HCT116 (cell line): ENCODE measurements at regions not wholly inside any gene's neighbourhood (a gene's known extent, or its start where the extent isn't known, plus 50 kb on each side); places are given as distances from the start of the nearest gene placed in this dataset.

Experiments used
- ATAC-seq: fragments of 200-7000 bp; cut with Tn5 transposase; 2 replicates; pipeline ENCODE4 v1.9.1; 2020; ENCODE audit warnings: mild to moderate bottlenecking, moderate library complexity
- BruUV-seq: library from RNA; stranded (reverse); fragments of 400-500 nt; replicated peaks from 2 replicates; lab custom pipeline; 2021; lab: Mats Ljungman, UMichigan
- CTCF ChIA-PET: fragments of 300-600 bp; sonication (Branson Sonifier 250); formaldehyde crosslinking; loops from one replicate; lab custom pipeline; 2021; ENCODE audit warnings: antibody characterized with exemption; lab: Charles Lee
- POLR2A ChIA-PET: fragments of 300-600, 350-600 bp; sonication (Branson Sonifier 250); formaldehyde crosslinking; loops from one replicate; lab custom pipeline; 2021; ENCODE audit warnings: antibody characterized with exemption; lab: Charles Lee
- RAD21 ChIA-PET, 2 experiments: fragments of 300-600 bp; sonication (Branson Sonifier 250); formaldehyde crosslinking; loops; one replicate each; lab custom pipeline; 2023; ENCODE audit warnings: low total read pairs in 2 of 2; ENCODE audit not compliant: uncharacterized antibody in 2 of 2, unreplicated experiment in 2 of 2, low non-redundant PET in 1 of 2; lab: Charles Lee
- DNase-seq: peaks from one replicate; pipeline ENCODE4 v3.0.0-alpha.2; 2010; ENCODE audit warnings: low read depth, low spot score
- H2AFZ ChIP-seq: fragments of 200-600 bp; shearing (Covaris generic), sonication (generic); 2 replicates; pipeline ENCODE4 v1.6.1; 2017; ENCODE audit warnings: low read depth, mixed run types, mixed read lengths, antibody characterized with exemption, low read length; ENCODE audit not compliant: poor library complexity, severe bottlenecking
- H3K27ac ChIP-seq: 2 replicates; pipeline ENCODE4 v1.5.1; 2012; ENCODE audit warnings: low read depth, low read length
- H3K27me3 ChIP-seq: fragments of 200-600 bp; sonication (generic); 2 replicates; pipeline ENCODE4 v1.6.1; 2016; ENCODE audit warnings: mixed run types, low read length, mixed read lengths; ENCODE audit not compliant: insufficient read depth
- H3K36me3 ChIP-seq, 2 experiments: fragments of 200-500 bp in 1 of 2; fragments of 200-600 bp in 1 of 2; sonication (Bioruptor generic) in 1 of 2; sonication (generic) in 1 of 2; 2 replicates each; pipeline versions ENCODE4 v1.5.1 to v1.6.1; 2014 to 2016; ENCODE audit warnings: low read length in 2 of 2, inconsistent platforms in 1 of 2, mixed read lengths in 1 of 2, mixed run types in 1 of 2; ENCODE audit not compliant: insufficient read depth in 2 of 2, control insufficient read depth in 1 of 2
- H3K4me1 ChIP-seq, 2 experiments: fragments of 200-600 bp in 1 of 2; sonication (generic) in 1 of 2; 2 replicates each; pipeline versions ENCODE4 v1.5.1 to v1.6.1; 2012 to 2017; ENCODE audit warnings: low read length in 2 of 2, inconsistent platforms in 1 of 2, mild to moderate bottlenecking in 1 of 2, mixed read lengths in 1 of 2, mixed run types in 1 of 2, moderate library complexity in 1 of 2; ENCODE audit not compliant: insufficient read depth in 2 of 2, control insufficient read depth in 1 of 2
- H3K4me2 ChIP-seq: fragments of 200-600 bp; sonication (generic); 2 replicates; pipeline ENCODE4 v1.6.1; 2017; ENCODE audit warnings: mixed run types, low read length, mixed read lengths
- H3K4me3 ChIP-seq, 2 experiments: fragments of 200-600 bp in 1 of 2; sonication (generic) in 1 of 2; replicated peaks in 1 of 2; 2 replicates each; pipeline ENCODE4 v1.5.1; 2011 to 2016; ENCODE audit warnings: low read length in 2 of 2, control low read depth in 1 of 2, low read depth in 1 of 2, mild to moderate bottlenecking in 1 of 2, mixed read lengths in 1 of 2, mixed run types in 1 of 2
- H3K79me2 ChIP-seq: fragments of 200-600 bp; sonication (generic); 2 replicates; pipeline ENCODE4 v1.6.1; 2017; ENCODE audit warnings: mild to moderate bottlenecking, mixed run types, low read length, moderate library complexity, mixed read lengths; ENCODE audit not compliant: insufficient read depth
- H3K9ac ChIP-seq: fragments of 200-600 bp; sonication (generic); 2 replicates; pipeline ENCODE4 v1.6.1; 2016; ENCODE audit warnings: low read length, mixed read lengths
- H3K9me2 ChIP-seq: fragments of 200-600 bp; sonication (generic), shearing (Covaris generic); 2 replicates; pipeline ENCODE4 v1.6.1; 2017; ENCODE audit warnings: mixed run types, mild to moderate bottlenecking, moderate library complexity; ENCODE audit not compliant: insufficient read depth
- H3K9me3 ChIP-seq, 2 experiments: fragments of 200-500 bp in 1 of 2; fragments of 200-600 bp in 1 of 2; sonication (Bioruptor generic) in 1 of 2; sonication (generic) in 1 of 2; 2 replicates each; pipeline ENCODE4 v1.6.1; 2014 to 2017; ENCODE audit warnings: low read length in 2 of 2, mixed read lengths in 2 of 2, inconsistent platforms in 1 of 2, low read depth in 1 of 2, mild to moderate bottlenecking in 1 of 2, mixed run types in 1 of 2, moderate library complexity in 1 of 2; ENCODE audit not compliant: control insufficient read depth in 1 of 2, insufficient read depth in 1 of 2
- H4K20me1 ChIP-seq: fragments of 200-600 bp; sonication (generic), shearing (Covaris generic); 2 replicates; pipeline ENCODE4 v1.6.1; 2017; ENCODE audit warnings: mixed run types, mild to moderate bottlenecking, moderate library complexity; ENCODE audit not compliant: insufficient read depth
- CEBPB ChIP-seq: IDR thresholded peaks from 2 replicates; pipeline ENCODE4 v1.6.1; 2012; ENCODE audit warnings: low read depth
- ELF1 ChIP-seq: IDR thresholded peaks from 2 replicates; pipeline ENCODE4 v1.6.1; 2012; ENCODE audit warnings: low read depth, borderline replicate concordance
- EZH2phosphoT487 ChIP-seq: fragments of 200-600 bp; IDR thresholded peaks from 2 replicates; pipeline ENCODE4 v1.6.1; 2018; ENCODE audit warnings: antibody characterized with exemption, borderline replicate concordance
- FOSL1 ChIP-seq: IDR thresholded peaks from 2 replicates; pipeline ENCODE4 v1.6.1; 2012; ENCODE audit warnings: low read depth
- JUND ChIP-seq: IDR thresholded peaks from 2 replicates; pipeline ENCODE4 v1.6.1; 2012
- POLR2AphosphoS5 ChIP-seq: IDR thresholded peaks from 2 replicates; pipeline ENCODE4 v1.6.1; 2011; ENCODE audit warnings: mild to moderate bottlenecking, low read depth, low read length, moderate library complexity
- REST ChIP-seq: IDR thresholded peaks from 2 replicates; pipeline ENCODE4 v1.6.1; 2012; ENCODE audit warnings: low read depth
- SRF ChIP-seq: IDR thresholded peaks from 2 replicates; pipeline ENCODE4 v1.6.1; 2012; ENCODE audit warnings: low read depth
- TCF7L2 ChIP-seq: IDR thresholded peaks from 2 replicates; pipeline ENCODE4 v1.7.0; 2011; ENCODE audit warnings: borderline replicate concordance, inconsistent platforms; ENCODE audit not compliant: insufficient read depth, insufficient read length; ENCODE audit errors: extremely low read depth
- YY1 ChIP-seq: IDR thresholded peaks from 2 replicates; pipeline ENCODE4 v1.6.1; 2011; ENCODE audit warnings: low read length, low read depth, moderate library complexity, mild to moderate bottlenecking; ENCODE audit not compliant: insufficient replicate concordance; ENCODE audit errors: extremely low read depth
- ZBTB33 ChIP-seq: IDR thresholded peaks from 2 replicates; pipeline ENCODE4 v1.6.1; 2011; ENCODE audit warnings: mild to moderate bottlenecking, low read length, moderate library complexity; ENCODE audit not compliant: insufficient replicate concordance; ENCODE audit errors: extremely low read depth
- ZFX ChIP-seq: fragments of 450-650 bp; IDR thresholded peaks from 2 replicates; pipeline ENCODE4 v1.6.1; 2017
- intact Hi-C: fragments of 100-400 bp; cut with micrococcal nuclease; formaldehyde crosslinking; loops from 2 replicates; pipeline ENCODE4 v1.10.0; 2022

GRCh38 chr3:11724615-11725339, 81.1 kb upstream of the VGLL4 start:
- RAD21 ChIA-PET, result interaction anchor here in 1 of 2 experiments (0.7 kb wide), 1 partner anchor 187 kb away, joined by 9 read pairs; no protein-coding TSS in a partner anchor
- Histone ChIP-seq H4K20me1 (no peaks in the 10 kb centered on the region), H3K27ac (no peak overlapping the region), H3K79me2 (no peaks in the 10 kb centered on the region), H3K9me3 (no peaks in the 10 kb centered on the region), H3K4me2 (no peak overlapping the region), H3K36me3 (no peaks in the 10 kb centered on the region), H3K9me2 (no peaks in the 10 kb centered on the region), H3K27me3 (peaks cover 15% of the 10 kb centered on the region; the same call in 1 of the 2 replicates), H3K4me1 (peaks cover 10 to 12% of the 10 kb centered on the region in 2 experiments), H2AFZ (no peak overlapping the region), H3K4me3 (no peak overlapping the region), H3K9ac (no peak overlapping the region)
- TF ChIP-seq CEBPB (no peak), ZFX (no peak), ELF1 (no peak), TCF7L2 (no peak), REST (no peak), EZH2phosphoT487 (no peak), FOSL1 (no peak), YY1 (no peak), SRF (no peak), POLR2AphosphoS5 (no peak), ZBTB33 (no peak), JUND (no peak)
- CTCF ChIA-PET, result interaction anchor here (0.6 kb wide), 1 partner anchor 149 kb away, joined by 3 read pairs; no protein-coding TSS in a partner anchor
- no peak for ATAC-seq
- no TSS peak for BruUV-seq
- POLR2A ChIA-PET, result no interaction called here
- DNase-seq, result no peak
- intact Hi-C loops, result loop anchor here (5.0 kb wide), 1 partner anchor 48 kb away; no protein-coding TSS in a partner anchor
